IPS-18c (cell line): ENCODE measurements at regions not wholly inside any gene's neighbourhood (a gene's known extent, or its start where the extent isn't known, plus 50 kb on each side); places are given as distances from the start of the nearest gene placed in this dataset.

Source experiments
- H3K4me3 ChIP-seq: 2 replicates; pipeline ENCODE4 v1.7.0; 2013; ENCODE audit warnings: low read depth, mild to moderate bottlenecking, low read length, moderate library complexity; ENCODE audit not compliant: insufficient read depth
- H3K9me3 ChIP-seq: one replicate; pipeline ENCODE4 v1.6.1; 2013; ENCODE audit warnings: mild to moderate bottlenecking, low read length, moderate library complexity; ENCODE audit not compliant: control insufficient read depth, insufficient read depth

DNA sequence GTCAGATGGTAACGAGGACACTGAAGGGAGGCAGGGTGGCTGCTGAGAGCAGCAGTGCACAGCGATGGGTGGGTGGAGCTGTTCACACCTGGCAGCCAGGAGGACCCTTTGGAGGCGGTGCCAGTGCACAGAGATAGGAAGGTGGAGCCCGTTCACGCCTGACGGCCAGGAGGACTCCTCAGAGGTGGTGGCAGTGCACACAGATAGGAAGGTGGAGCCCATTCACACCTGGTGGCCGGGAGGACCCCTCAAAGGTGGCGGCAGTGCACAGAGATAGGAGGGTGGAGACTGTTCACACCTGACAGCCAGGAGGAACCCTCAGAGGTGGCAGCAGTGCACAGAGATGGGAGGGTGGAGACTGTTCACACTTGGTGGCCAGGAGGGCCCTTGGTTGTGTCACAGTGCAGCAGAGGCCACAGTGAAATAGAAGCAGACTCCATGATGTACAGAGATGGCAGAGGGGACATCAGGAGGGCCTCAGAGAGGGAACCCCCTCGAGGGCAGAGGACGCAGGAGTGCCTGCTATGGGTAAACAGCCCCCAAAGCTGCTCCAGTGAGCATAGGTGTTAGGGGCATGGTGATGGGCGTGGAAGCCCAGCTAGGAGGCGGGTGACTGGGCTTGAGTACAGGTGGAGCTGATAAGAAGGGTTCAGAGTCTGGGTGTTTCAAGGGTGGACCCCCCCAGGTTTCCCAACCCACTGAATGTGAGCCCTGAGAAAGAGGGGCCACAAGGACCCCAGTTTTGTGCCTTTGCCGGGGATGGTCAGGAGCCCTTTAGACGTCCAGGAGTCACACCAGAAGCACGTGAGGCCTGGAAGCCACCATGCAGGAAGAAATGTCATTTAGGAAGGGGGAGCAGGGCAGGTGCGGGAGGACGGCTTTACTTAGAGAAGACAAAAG is 566.7 kb downstream of the BRD1 start:
- no peak overlapping the region for H3K4me3 ChIP-seq
- H3K9me3 ChIP-seq, result no peaks in the 10 kb centered on the region

DNA sequence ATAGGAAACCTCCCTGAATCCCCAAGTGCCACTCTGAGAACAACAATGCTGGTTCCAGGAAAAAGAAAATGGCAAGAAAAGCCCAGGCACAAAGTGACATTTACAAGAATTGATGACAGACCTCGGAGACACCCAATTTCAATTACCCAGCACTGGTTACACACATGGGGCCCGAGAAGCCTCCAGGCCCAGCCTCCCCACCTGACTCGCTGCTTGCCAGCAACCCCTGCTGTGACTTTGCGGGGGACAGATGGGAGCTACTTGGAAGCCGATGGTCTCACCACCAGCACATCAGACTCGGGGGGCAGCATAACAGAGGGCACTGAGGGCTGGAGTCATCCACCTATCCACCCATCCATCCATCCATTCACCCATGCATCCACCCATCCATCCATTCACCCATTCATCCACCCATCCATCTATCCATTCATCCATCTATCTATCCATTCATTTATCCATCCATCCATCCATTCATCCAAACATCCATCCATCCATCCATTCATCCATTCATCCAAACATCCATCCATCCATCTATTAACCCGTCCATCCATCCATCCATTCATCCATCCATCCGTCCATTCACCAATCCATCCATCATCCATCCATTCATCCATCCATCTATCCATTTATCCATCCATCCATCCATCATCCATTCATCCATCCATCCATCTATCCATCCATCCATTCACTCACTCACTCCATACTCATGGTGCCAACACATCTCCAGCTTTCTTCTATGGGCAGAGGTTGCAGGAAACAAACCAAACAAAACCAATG is 567.6 kb downstream of the BRD1 start:
- H3K9me3 ChIP-seq, result no peaks in the 10 kb centered on the region
- no peak overlapping the region for H3K4me3 ChIP-seq

DNA sequence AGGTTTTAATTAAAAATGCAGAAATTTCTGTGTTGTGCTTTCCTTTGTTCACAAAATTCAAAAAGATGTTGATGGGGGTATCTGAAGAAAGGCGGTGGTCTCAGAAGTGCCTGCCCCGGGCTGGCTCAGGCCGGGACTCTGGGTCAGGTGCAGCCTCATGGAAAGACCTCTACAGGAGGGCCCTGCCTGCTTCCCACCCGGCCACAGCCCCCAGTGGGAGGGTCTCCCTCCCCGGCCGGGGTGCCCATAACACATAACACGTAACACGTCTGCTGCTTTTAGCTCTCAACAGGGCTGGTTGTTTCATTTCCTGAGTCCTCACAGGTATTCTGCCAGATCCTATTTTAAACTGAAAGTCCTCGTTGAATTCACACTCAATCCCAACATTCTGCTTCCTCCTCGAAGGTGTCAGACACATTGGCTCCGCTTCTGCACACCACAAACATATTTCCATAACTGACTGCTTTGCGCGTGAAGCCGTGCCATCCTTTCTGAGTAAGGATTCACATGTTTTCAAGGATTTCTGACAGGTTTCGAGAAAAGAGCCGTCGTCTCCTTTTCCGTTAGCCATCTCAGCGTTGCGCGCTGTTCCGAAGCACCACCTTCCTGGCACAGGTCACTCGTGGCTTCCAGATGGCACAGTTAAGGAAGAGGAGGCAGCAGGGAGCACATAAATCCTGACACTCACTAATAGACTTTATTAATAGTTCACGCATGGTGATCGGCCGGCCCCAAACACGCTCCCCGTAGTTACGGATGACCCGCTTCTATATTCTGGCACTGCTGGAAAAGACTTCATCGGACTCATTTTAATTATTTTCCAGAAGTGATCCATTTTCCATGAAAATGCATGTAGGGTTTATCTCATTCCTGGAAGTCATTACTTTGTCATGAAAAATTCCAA is 569.3 kb downstream of the BRD1 start:
- Histone ChIP-seq H3K4me3 (no peak overlapping the region), H3K9me3 (no peaks in the 10 kb centered on the region)

DNA sequence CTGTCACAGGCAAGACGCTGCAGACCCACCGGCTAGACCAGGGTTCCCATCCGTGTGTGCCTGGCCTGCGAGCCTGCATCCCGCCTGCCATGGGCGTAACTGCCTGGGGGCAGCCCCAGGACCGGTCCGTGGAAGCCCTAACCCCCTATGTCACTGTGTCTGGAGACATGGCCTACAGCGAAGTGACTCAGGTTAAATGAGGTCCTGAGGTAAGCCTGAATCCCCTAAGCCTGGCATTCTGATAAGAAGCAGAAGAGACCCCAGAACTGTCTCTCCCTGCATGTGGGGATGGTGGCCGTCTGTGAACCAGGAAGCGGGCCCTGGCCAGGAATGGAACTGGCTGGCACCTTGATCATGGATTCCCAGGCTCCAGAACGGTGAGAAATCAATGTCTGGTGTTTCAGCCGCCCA is 570.1 kb downstream of the BRD1 start:
- H3K4me3 ChIP-seq, result no peak overlapping the region
- no peaks in the 10 kb centered on the region for H3K9me3 ChIP-seq

- H3K9me3 ChIP-seq, result no peaks in the 10 kb centered on the region
- no peak overlapping the region for H3K4me3 ChIP-seq
These were observed 571.8 kb downstream of the BRD1 start for GRCh38 chr22:49255741-49256318.

DNA sequence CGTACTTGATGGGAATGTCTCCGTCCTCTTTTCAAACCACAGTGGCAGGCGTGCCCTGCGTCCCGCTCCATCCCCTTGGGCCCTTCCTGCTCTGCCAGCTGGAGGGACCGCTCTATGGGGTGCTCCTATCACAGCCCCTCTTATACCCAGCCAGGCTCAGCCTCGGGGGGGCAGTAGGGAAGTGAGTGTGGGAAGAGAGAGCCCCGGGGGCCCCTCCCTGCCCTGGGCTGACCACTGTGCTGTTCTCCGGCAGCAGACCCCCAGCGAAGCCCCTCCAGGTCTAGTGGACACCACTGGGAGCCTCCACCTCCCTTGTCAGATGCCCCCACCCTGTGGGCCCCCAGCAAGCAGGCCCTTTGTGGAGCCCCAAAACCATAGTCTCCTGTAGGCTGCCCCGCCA is 572.5 kb downstream of the BRD1 start:
- no peaks in the 10 kb centered on the region for H3K9me3 ChIP-seq
- no peak overlapping the region for H3K4me3 ChIP-seq

- no peaks in the 10 kb centered on the region for H3K9me3 ChIP-seq
- no peak overlapping the region for H3K4me3 ChIP-seq
These were observed 574.0 kb downstream of the BRD1 start for GRCh38 chr22:49253656-49254055.

DNA sequence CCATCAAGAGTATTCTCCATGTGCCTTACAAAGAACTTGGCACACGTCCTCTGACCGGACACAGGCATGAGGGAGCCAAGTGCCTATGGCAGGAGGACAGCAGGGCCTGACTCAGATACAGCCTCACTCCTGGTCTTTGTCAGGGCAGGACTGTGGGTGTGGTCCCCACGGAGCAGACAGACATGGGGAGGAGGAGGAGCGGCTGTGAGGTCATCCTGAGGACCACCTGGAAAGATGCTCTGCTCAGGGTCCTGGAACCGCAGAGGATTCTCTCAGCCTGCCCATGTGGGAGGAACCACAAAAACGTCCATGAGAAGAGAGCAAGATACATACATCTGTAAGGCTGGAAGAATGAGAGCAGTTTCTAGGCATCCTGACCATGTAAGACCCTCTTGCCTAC is 576.3 kb downstream of the BRD1 start:
- no peaks in the 10 kb centered on the region for H3K9me3 ChIP-seq
- H3K4me3 ChIP-seq, result no peak overlapping the region

DNA sequence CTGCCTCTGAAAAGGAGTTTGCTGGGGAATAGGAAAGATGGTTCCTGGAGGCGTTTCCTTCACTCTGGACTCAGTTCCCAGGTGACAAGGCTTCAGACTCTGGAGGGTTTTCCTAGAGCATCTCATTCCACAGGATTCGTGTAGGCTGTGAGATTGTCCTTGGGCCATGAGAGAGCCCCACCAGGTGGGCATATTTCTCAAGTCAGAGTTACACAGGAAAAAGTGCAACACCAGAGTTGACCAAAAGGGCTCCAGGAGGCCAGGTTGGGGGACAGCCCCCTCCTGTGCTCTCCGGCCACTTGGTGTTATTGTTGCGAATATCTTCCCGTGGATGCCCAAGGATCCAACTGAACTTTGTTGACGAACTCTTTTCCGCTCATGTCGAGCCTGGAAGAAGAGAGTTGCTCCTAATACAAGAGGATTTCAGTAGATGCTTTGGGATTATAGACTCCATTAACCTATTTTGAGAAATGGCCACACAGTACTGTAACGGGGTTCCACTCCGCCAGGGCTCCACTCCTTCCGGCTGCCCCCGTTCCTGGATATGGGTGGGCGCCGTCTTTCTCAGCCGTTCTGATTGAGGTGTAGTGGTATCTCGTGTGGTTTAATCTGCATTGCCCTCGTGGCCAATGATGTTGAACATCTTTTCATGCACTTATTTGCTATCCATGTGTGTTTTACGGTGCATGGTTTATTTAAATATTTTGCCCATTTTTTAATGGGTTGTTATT is 580.3 kb downstream of the BRD1 start:
- H3K9me3 ChIP-seq, result no peaks in the 10 kb centered on the region
- no peak overlapping the region for H3K4me3 ChIP-seq

GRCh38 chr22:49244466-49245420 is 582.9 kb downstream of the BRD1 start:
- no peak overlapping the region for H3K4me3 ChIP-seq

DNA sequence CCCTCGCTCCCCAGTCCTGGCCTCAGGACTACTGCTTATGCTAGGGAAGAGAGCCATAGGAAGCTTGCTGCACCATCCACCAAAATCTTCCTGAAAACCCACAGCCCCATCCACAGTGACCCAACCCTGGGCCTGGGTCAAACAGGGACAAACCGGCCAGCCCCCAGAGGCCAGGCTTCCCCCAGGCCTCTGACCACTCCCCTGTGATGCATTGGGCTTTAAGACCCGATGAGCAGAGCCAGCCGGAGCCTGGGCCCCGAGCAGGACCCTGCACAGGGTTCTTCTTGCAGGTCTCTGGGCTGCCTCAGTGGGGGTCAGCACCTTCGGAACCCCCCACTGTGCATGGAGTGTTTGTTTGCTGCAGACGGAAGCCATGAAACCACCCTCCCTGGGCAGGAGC is 583.7 kb downstream of the BRD1 start:
- peaks cover 4% of the 10 kb centered on the region for H3K9me3 ChIP-seq
- H3K4me3 ChIP-seq, result no peak overlapping the region

More at GRCh38 chr22:49244466-49245420, 582.9 kb downstream of the BRD1 start:
- H3K9me3 ChIP-seq, result peaks cover 4% of the 10 kb centered on the region

GRCh38 chr22:49243335-49243734 is 584.3 kb downstream of the BRD1 start:
- Histone ChIP-seq H3K4me3 (no peak overlapping the region), H3K9me3 (peaks cover 4% of the 10 kb centered on the region)

GRCh38 chr22:49242480-49242879 is 585.2 kb downstream of the BRD1 start:
- peaks cover 4% of the 10 kb centered on the region for H3K9me3 ChIP-seq

GRCh38 chr22:49241174-49241851 is 586.4 kb downstream of the BRD1 start:
- H3K4me3 ChIP-seq, result no peak overlapping the region

More at GRCh38 chr22:49242480-49242879, 585.2 kb downstream of the BRD1 start:
- no peak overlapping the region for H3K4me3 ChIP-seq

DNA sequence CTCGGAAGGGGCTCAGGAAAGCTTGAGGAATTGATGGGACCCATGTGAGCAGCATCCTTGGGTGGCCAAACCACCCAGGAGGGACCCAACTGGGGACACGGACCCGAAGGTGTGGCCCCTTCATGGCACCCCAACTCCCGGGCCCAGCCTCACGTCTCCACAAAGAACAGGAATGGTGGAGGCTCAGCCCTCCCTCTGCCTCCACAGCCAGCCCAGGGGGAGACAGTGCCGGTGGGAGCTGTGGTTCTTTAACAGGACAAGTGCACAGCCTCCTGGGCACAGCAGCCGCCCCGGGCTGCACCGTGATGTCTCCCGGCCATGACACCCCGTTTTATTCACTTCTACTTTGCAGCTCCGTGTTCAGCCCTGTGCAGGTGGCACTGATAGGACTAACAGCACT is 587.2 kb downstream of the BRD1 start:
- H3K4me3 ChIP-seq, result no peak overlapping the region
- peaks cover 4% of the 10 kb centered on the region for H3K9me3 ChIP-seq

More at GRCh38 chr22:49241174-49241851, 586.4 kb downstream of the BRD1 start:
- peaks cover 4% of the 10 kb centered on the region for H3K9me3 ChIP-seq
